ENCODE measurements at regions not wholly inside any gene's neighbourhood (a gene's known extent, or its start where the extent isn't known, plus 50 kb on each side); places are given as distances from the start of the nearest gene placed in this dataset.

DNA sequence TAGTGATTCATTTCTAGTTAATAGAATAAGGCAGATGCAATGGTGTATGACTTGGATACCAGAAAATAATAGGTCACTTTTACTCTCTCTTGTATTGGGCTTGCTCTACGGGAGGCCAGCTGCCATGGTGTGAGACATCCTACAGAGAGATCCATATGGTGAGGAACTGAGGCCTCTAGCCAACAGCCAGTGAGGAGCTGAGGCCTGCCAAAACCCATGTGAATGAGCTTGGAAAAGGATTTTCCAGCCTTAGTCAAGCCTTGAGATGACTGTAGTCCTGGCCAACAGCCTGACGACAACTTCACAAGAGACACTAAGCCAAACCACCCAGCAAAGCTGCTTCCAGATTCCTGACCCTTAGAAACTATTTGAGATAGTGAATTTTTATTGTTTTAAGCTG is 1300.2 kb downstream of the RAPGEF2 start:
- Mint-ChIP-seq H3K27ac (no peak overlapping the region), H3K9me3 (ENCODE audit: insufficient read depth) (no peaks in the 10 kb centered on the region), H3K4me3 (no peak overlapping the region), H3K4me1 (no peaks in the 10 kb centered on the region), H3K27me3 (no peaks in the 10 kb centered on the region)
- WGBS (ENCODE audit: insufficient coverage): 100% methylated on average over 1 of the region's 2 CpGs
- DNase-seq (no peak), ATAC-seq (ENCODE audit: low read depth) (no peak)
- Histone ChIP-seq H3K27ac (ENCODE audit: low read length in 2 of 2) (no peak overlapping the region), H3K36me3 (replicated peaks in 1 of 2; ENCODE audit: control extremely low read depth in 1 of 2, control insufficient read depth in 1 of 2, extremely low read depth in 1 of 2, insufficient read depth in 2 of 2, low read length in 1 of 2) (no peaks in the 10 kb centered on the region), H3K9ac (ENCODE audit: low read length) (no peak overlapping the region), H3K4me3 (ENCODE audit: control extremely low read depth in 1 of 5, extremely low read depth in 1 of 5, insufficient read depth in 1 of 5, low read depth in 2 of 5, low read length in 4 of 5) (no peak overlapping the region), H3K4me2 (replicated peaks; ENCODE audit: low read depth, low read length, poor library complexity, severe bottlenecking) (no peak overlapping the region), H4K20me1 (ENCODE audit: control insufficient read depth, insufficient read depth, low read length, poor library complexity, severe bottlenecking) (no peaks in the 10 kb centered on the region), H3K27me3 (replicated peaks in 1 of 4; ENCODE audit: control extremely low read depth in 1 of 4, control insufficient read depth in 3 of 4, insufficient read depth in 4 of 4, low read length in 3 of 4) (no peaks in the 10 kb centered on the region), H2AFZ (ENCODE audit: insufficient read depth, low read depth, low read length, poor library complexity, severe bottlenecking) (no peak overlapping the region), H3K4me1 (ENCODE audit: control insufficient read depth in 2 of 2, insufficient read depth in 2 of 2, low read length in 2 of 2) (no peaks in the 10 kb centered on the region), H3K9me3 (ENCODE audit: control extremely low read depth in 1 of 3, control insufficient read depth in 2 of 3, insufficient read depth in 1 of 3, low read length in 2 of 3) (no peaks in the 10 kb centered on the region), H3K79me2 (ENCODE audit: control insufficient read depth, insufficient read depth, low read length) (no peaks in the 10 kb centered on the region)
- ChIA-PET POLR2A (no interaction called here), CTCF (no interaction called here)
- TF ChIP-seq, protein P1, sequence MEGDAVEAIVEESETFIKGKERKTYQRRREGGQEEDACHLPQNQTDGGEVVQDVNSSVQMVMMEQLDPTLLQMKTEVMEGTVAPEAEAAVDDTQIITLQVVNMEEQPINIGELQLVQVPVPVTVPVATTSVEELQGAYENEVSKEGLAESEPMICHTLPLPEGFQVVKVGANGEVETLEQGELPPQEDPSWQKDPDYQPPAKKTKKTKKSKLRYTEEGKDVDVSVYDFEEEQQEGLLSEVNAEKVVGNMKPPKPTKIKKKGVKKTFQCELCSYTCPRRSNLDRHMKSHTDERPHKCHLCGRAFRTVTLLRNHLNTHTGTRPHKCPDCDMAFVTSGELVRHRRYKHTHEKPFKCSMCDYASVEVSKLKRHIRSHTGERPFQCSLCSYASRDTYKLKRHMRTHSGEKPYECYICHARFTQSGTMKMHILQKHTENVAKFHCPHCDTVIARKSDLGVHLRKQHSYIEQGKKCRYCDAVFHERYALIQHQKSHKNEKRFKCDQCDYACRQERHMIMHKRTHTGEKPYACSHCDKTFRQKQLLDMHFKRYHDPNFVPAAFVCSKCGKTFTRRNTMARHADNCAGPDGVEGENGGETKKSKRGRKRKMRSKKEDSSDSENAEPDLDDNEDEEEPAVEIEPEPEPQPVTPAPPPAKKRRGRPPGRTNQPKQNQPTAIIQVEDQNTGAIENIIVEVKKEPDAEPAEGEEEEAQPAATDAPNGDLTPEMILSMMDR (IDR thresholded peaks at IDR 0.05): no peak
- no peak for TF ChIP-seq EZH2 (IDR thresholded peaks at IDR 0.05; ENCODE audit: borderline replicate concordance, insufficient read depth, low read depth, low read length, poor library complexity, severe bottlenecking)
- intact Hi-C loops (cut with micrococcal nuclease): no loop called here

DNA sequence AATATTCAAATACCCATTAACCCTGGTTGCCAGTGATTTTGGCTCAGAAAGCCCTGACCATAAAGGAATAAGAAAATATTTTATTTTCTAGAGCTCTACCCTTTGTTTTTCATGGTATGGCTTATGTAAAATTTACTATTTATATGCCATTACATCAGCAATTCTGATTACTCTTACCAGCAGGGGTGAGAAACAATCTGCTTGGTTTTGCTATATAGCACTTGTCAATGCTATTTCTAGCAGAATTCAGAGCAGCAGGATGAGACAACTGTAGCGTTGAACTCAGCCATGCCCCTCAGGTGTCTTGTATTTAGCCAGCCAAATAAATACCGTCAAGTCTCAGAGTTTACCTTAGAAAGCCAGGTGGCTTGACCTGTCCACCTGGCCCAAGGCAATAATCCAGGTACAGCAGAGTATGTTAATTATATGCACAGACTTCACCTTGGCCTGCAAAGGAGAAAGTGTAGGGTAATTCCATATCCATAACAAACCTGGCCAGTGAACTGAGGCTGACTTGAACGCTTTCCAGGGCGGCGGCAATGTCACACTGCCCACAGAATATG is 1303.5 kb downstream of the RAPGEF2 start:
- no peaks in the 10 kb centered on the region for H3K79me2 ChIP-seq (ENCODE audit: control insufficient read depth, insufficient read depth, low read length)
- no peak overlapping the region for H3K4me2 ChIP-seq (replicated peaks; ENCODE audit: low read depth, low read length, poor library complexity, severe bottlenecking)
- no peak overlapping the region for H3K9ac ChIP-seq (ENCODE audit: low read length)
- Mint-ChIP-seq H3K27me3 (no peaks in the 10 kb centered on the region), H3K4me1 (no peaks in the 10 kb centered on the region), H3K27ac (no peak overlapping the region), H3K4me3 (no peak overlapping the region), H3K9me3 (ENCODE audit: insufficient read depth) (no peaks in the 10 kb centered on the region)
- no peak overlapping the region for H3K4me3 ChIP-seq (ENCODE audit: control extremely low read depth in 1 of 5, extremely low read depth in 1 of 5, insufficient read depth in 1 of 5, low read depth in 2 of 5, low read length in 4 of 5)
- ATAC-seq (ENCODE audit: low read depth) (no peak), DNase-seq (no peak)
- POLR2A ChIA-PET: no interaction called here
- H3K36me3 ChIP-seq (replicated peaks in 1 of 2; ENCODE audit: control extremely low read depth in 1 of 2, control insufficient read depth in 1 of 2, extremely low read depth in 1 of 2, insufficient read depth in 2 of 2, low read length in 1 of 2): no peaks in the 10 kb centered on the region
- H3K27me3 ChIP-seq (replicated peaks in 1 of 4; ENCODE audit: control extremely low read depth in 1 of 4, control insufficient read depth in 3 of 4, insufficient read depth in 4 of 4, low read length in 3 of 4): no peaks in the 10 kb centered on the region
- no peak overlapping the region for H3K27ac ChIP-seq (ENCODE audit: low read length in 2 of 2)
- H2AFZ ChIP-seq (ENCODE audit: insufficient read depth, low read depth, low read length, poor library complexity, severe bottlenecking): no peak overlapping the region
- WGBS (ENCODE audit: insufficient coverage): 88% methylated on average over 4 of the region's 5 CpGs
- intact Hi-C loops (cut with micrococcal nuclease): no loop called here
- CTCF ChIA-PET: no interaction called here
- no peaks in the 10 kb centered on the region for H3K9me3 ChIP-seq (ENCODE audit: control extremely low read depth in 1 of 3, control insufficient read depth in 2 of 3, insufficient read depth in 1 of 3, low read length in 2 of 3)
- no peaks in the 10 kb centered on the region for H4K20me1 ChIP-seq (ENCODE audit: control insufficient read depth, insufficient read depth, low read length, poor library complexity, severe bottlenecking)
- TF ChIP-seq, protein P1 (IDR thresholded peaks at IDR 0.05): no peak
- no peak for TF ChIP-seq EZH2 (IDR thresholded peaks at IDR 0.05; ENCODE audit: borderline replicate concordance, insufficient read depth, low read depth, low read length, poor library complexity, severe bottlenecking)
- H3K4me1 ChIP-seq (ENCODE audit: control insufficient read depth in 2 of 2, insufficient read depth in 2 of 2, low read length in 2 of 2): no peaks in the 10 kb centered on the region

All from B cell (primary cell).